ENCODE measurements at regions not wholly inside any gene's neighbourhood (a gene's known extent, or its start where the extent isn't known, plus 50 kb on each side); places are given as distances from the start of the nearest gene placed in this dataset.
"Not testable (repeated sequence)": the region's sequence is repeated elsewhere in the genome, so short reads cannot be mapped to it uniquely, and the experiment has no call there.

DNA sequence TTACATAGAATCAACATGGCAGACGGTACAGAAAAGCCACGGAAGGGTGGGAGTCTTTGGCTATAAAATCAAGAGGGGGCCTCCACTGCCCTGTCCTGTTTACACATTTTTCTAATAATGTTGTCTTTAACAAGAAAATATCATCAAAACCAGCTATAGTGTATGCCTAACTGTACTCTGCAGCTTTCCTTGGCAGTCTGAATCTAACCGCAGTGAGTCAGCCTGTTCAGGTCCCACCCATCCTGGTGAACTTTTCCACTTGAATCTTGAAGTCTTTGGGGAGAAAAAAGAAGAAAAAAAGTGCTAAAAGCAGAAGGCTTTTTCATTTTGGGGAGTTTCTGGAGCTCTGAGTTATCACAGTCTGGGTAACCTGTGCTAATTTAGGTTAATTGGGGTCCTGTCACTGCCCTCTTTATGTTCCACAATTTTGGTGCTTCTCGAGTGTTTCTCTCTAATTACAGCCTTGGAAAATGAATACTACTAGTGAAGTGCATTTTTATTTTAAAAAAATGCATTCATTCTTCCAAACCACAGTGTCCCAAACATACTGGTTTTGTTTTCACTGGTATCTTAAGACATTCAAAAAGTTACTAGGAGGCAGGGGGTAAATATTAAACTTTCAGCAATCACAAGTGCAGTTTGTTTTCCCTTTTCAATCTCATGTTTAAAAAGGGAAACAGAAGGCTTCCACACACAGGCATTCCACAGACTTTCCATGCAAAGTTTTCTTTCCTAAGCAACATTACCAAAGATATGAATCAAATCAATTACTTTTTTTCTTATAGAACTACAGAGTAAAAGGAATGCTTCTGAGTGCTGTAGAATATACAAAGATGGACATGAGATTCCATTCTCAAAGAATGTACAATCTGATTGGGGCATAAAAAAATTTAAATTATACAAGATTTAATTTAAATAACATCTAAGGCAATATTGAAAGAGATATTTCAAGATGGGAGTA, 86.8 kb upstream of the SEC22B start:
- H3K36me3 Mint-ChIP-seq, DNase-seq, H3K27me3 Mint-ChIP-seq, H3K9me3 Mint-ChIP-seq, H3K4me1 Mint-ChIP-seq, CTCF ChIA-PET, H3K4me3 Mint-ChIP-seq, H3K27ac Mint-ChIP-seq: not testable (repeated sequence)

GRCh38 chr1:120257778-120258105, 81.4 kb upstream of the SEC22B start:
- H3K27me3 Mint-ChIP-seq, H3K9me3 Mint-ChIP-seq, H3K36me3 Mint-ChIP-seq, H3K27ac Mint-ChIP-seq, H3K4me3 Mint-ChIP-seq, CTCF ChIA-PET, H3K4me1 Mint-ChIP-seq, DNase-seq: not testable (repeated sequence)

- H3K9me3 Mint-ChIP-seq, H3K4me1 Mint-ChIP-seq, H3K27me3 Mint-ChIP-seq, CTCF ChIA-PET, H3K27ac Mint-ChIP-seq, DNase-seq, H3K36me3 Mint-ChIP-seq, H3K4me3 Mint-ChIP-seq: not testable (repeated sequence)
These were observed 80.9 kb upstream of the SEC22B start for GRCh38 chr1:120257064-120257777.

DNA sequence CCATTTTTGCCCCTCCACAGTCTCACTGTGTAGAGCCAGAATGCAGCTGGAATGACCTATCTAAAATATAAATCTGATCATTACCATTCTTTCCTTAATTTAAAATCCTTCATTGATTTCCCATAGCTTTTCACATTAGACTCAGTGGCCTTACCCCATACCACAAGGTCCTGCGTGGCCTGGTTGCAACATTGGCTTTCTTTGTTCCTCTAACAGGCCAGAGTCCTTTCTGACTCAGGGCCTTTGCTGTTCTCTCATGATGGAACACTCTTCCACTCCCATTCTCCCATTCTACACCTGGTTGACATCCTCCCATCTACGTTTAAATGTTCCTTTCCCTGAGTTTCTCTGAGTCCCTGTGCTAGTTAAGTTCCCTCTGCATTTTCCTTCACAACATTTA, 74.4 kb upstream of the SEC22B start:
- CTCF ChIA-PET, H3K9me3 Mint-ChIP-seq: not testable (repeated sequence)

GRCh38 chr1:120248726-120249427, 72.6 kb upstream of the SEC22B start:
- H3K4me3 Mint-ChIP-seq, DNase-seq, CTCF ChIA-PET, H3K36me3 Mint-ChIP-seq, H3K4me1 Mint-ChIP-seq, H3K27me3 Mint-ChIP-seq, H3K9me3 Mint-ChIP-seq, H3K27ac Mint-ChIP-seq: not testable (repeated sequence)

More for the DNA sequence above, 74.4 kb upstream of the SEC22B start:
- not testable (repeated sequence) for H3K36me3 Mint-ChIP-seq, H3K27ac Mint-ChIP-seq, H3K4me3 Mint-ChIP-seq, DNase-seq, H3K4me1 Mint-ChIP-seq, H3K27me3 Mint-ChIP-seq

DNA sequence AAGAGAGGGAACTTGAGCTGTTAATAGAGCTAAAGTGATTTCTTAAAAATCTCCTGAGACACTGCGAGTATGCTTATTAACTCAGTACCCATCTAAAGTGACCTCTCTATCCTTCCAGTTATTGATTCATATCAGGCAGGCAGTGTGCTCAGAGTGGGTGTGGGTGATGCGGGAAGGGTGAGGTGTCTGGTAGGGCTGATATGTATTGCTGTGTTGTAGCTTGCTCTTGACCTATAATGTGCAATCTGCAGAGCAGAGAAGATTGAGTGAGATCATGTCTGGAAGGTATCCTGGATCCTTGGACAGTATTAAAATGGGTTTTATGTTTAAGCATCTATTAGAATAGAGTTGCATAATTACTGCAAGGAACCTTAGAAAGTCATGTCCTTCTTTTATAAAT, 71.9 kb upstream of the SEC22B start:
- H3K4me1 Mint-ChIP-seq, H3K36me3 Mint-ChIP-seq, DNase-seq, CTCF ChIA-PET, H3K27me3 Mint-ChIP-seq, H3K4me3 Mint-ChIP-seq, H3K27ac Mint-ChIP-seq, H3K9me3 Mint-ChIP-seq: not testable (repeated sequence)

DNA sequence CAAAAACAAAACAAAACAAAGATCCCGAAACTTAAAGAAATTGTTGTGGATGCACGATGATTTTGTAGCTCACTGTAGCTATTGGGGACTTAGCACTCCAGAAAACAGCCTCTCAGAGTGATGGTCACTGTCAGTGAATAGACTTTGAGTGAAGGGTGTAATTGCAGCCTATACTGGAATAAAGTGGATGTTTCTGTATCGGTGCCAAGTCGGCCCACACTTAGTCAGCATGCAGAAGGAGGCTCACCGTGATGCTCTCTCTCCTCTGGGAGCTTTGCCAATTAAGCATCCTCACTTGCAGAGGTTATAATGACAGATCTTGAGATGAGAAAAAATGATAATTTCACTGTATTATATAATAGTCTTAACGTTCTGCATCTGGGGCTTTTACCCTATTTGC, 67.5 kb upstream of the SEC22B start:
- H3K36me3 Mint-ChIP-seq, CTCF ChIA-PET, H3K4me3 Mint-ChIP-seq, H3K27me3 Mint-ChIP-seq, DNase-seq, H3K9me3 Mint-ChIP-seq, H3K4me1 Mint-ChIP-seq, H3K27ac Mint-ChIP-seq: not testable (repeated sequence)

- H3K36me3 Mint-ChIP-seq, H3K4me1 Mint-ChIP-seq, CTCF ChIA-PET, H3K27ac Mint-ChIP-seq, DNase-seq, H3K9me3 Mint-ChIP-seq, H3K27me3 Mint-ChIP-seq, H3K4me3 Mint-ChIP-seq: not testable (repeated sequence)
These were observed 66.3 kb upstream of the SEC22B start for GRCh38 chr1:120242582-120242981.

DNA sequence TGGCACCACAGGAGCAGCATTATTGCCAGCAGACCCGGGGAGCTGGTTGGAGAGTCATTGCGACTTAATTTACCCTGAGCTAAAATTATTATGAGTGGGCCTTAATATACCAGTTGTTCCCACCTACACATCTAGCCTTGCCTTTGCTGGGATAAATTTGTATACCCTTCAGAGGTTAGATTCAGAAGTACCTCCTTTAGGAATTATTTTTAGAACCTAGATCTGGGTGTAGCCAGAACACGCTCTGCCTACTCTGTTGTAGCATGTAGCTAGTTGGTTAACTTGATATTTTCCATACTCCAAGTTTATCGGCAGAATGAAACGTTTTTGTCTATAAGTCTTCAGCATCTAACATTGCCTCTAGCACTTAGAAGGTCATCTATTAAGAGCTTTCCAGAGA, 65.5 kb upstream of the SEC22B start:
- H3K27ac Mint-ChIP-seq, H3K4me3 Mint-ChIP-seq, H3K9me3 Mint-ChIP-seq, H3K27me3 Mint-ChIP-seq, H3K36me3 Mint-ChIP-seq, DNase-seq, CTCF ChIA-PET, H3K4me1 Mint-ChIP-seq: not testable (repeated sequence)

- H3K36me3 Mint-ChIP-seq, H3K9me3 Mint-ChIP-seq, CTCF ChIA-PET, H3K4me1 Mint-ChIP-seq, H3K4me3 Mint-ChIP-seq, H3K27me3 Mint-ChIP-seq, DNase-seq, H3K27ac Mint-ChIP-seq: not testable (repeated sequence)
These were observed 63.9 kb upstream of the SEC22B start for GRCh38 chr1:120240181-120240580.

DNA sequence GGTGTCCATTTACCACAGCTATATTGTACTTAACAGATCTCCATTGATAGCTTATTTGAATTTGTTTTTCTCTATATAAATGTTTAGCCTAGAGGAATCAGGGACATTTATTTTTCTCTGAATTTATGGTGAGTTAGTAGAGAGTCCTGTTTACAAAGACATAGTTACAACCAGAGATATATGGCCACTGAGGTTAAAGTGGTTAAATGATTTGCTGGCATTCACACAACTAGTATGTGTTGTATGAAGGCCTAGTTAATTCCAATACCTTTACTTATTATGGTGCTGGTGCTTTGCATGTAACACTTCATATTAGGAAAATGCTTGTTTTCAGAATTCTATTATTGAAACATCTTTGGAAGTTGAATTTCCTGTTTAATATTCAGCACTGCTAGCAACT, 63.0 kb upstream of the SEC22B start:
- H3K36me3 Mint-ChIP-seq, H3K27ac Mint-ChIP-seq, CTCF ChIA-PET, H3K9me3 Mint-ChIP-seq, DNase-seq, H3K4me1 Mint-ChIP-seq, H3K27me3 Mint-ChIP-seq, H3K4me3 Mint-ChIP-seq: not testable (repeated sequence)

DNA sequence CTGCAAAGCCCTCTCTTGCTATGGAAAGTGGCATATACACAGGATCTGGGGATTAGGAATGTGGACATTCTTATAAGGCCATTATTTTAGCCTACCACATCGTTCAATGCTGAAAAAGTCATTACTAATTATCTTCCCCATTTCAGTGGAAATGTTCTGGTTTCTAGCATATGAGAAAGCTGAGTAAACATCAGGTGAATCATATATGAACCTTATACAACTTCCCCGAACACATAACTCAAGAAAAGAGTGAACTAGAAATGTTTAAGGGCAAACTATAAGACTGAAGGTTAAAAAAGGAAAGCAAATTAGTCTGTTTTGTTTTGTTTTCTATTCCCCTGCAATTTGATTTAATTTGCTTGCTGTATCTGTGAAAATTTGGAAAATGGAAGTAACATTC, 62.5 kb upstream of the SEC22B start:
- H3K4me1 Mint-ChIP-seq, H3K4me3 Mint-ChIP-seq, CTCF ChIA-PET, DNase-seq, H3K36me3 Mint-ChIP-seq, H3K27me3 Mint-ChIP-seq, H3K27ac Mint-ChIP-seq, H3K9me3 Mint-ChIP-seq: not testable (repeated sequence)

DNA sequence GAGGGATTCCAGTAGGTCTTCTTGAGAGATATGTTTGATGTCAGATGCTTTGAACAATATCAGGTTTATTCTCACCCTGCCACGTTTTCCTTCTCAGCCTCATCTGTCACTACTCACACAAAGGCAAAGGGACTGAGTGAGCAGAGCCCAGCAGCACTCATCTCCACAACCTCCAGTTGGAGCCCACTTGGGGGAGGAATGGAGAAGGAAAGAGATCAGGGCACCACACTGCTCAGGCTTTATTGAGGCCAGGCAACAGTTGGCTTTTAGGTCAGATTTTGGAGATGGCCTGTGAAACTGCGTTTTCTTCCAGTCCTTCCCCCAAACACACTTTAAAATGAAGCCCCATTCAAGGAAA, 57.3 kb upstream of the SEC22B start:
- DNase-seq, H3K4me3 Mint-ChIP-seq, H3K27ac Mint-ChIP-seq, H3K36me3 Mint-ChIP-seq, H3K4me1 Mint-ChIP-seq, H3K27me3 Mint-ChIP-seq, H3K9me3 Mint-ChIP-seq, CTCF ChIA-PET: not testable (repeated sequence)

DNA sequence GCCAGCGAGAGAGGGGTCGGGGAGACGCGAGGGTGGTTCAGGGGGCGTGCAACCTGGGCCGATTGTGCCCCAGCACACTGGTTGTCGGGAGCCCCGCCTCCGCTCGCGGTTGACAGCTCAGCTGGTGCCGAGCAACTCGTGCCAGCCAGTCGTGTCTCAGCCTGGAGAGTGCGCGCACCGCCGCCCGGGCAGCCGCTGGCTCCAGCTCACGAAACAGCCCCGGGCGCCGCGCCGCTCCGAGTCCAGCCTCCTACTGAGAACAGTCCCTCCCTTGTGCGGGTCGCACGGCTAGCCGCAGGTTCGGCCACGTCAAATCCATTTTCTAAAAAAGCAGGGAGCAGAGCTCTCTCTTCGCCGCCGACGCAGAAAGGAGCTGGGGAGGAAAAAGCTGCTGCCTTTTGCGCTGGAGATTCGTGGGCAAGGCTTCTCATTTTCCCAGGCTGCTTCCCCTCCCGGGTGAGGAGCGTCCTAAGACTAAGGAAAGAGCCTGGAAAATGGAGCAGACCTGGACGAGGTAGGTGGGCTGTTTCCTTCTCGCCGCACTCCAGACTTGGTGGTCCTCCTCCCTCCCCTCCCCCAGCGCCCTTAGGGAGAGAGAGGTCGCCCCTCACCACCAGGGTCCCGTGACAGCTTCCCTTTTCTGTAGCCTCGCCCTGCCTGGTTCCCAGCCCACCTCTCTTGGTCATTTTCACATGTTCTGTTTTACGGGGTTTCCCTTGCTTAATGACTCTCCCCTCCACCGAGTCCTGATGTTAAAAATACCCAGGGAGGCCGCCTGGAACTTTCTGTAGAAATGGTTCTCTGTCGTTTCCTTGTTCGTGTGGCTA, 56.7 kb upstream of the SEC22B start:
- CTCF ChIA-PET, H3K27ac Mint-ChIP-seq, H3K4me1 Mint-ChIP-seq, H3K27me3 Mint-ChIP-seq, DNase-seq, H3K36me3 Mint-ChIP-seq, H3K9me3 Mint-ChIP-seq, H3K4me3 Mint-ChIP-seq: not testable (repeated sequence)
